Activated CD8-positive, alpha-beta T cell treated with anti-CD3 and anti-CD28 coated beads for 36 hours (primary cell): ENCODE measurements at regions not wholly inside any gene's neighbourhood (a gene's known extent, or its start where the extent isn't known, plus 50 kb on each side); places are given as distances from the start of the nearest gene placed in this dataset.

Experiments
- ATAC-seq: fragments of 200-7000 bp; cut with Tn5 transposase; one replicate; pipeline ENCODE4 v1.10.0; 2021; ENCODE audit warnings: mild to moderate bottlenecking, moderate library complexity
- CTCF ChIA-PET: fragments of 350-600 bp; sonication (Branson Sonifier 250); formaldehyde crosslinking; loops from one replicate; lab custom pipeline; 2021; ENCODE audit warnings: antibody characterized with exemption; lab: Charles Lee
- POLR2A ChIA-PET: fragments of 350-600 bp; sonication (Branson Sonifier 250); formaldehyde crosslinking; loops from one replicate; lab custom pipeline; 2021; ENCODE audit warnings: antibody characterized with exemption; lab: Charles Lee
- DNase-seq: peaks from one replicate; pipeline ENCODE4 v3.0.0-alpha.2; 2020
- H3K27ac Mint-ChIP-seq: one replicate; pipeline ENCODE4 v1.8.0; 2021; ENCODE audit warnings: mild to moderate bottlenecking, mixed read lengths
- H3K27me3 Mint-ChIP-seq: one replicate; pipeline ENCODE4 v1.8.0; 2021; ENCODE audit warnings: mixed read lengths
- H3K36me3 Mint-ChIP-seq: one replicate; pipeline ENCODE4 v1.8.0; 2021; ENCODE audit warnings: low read depth, mixed read lengths
- H3K4me1 Mint-ChIP-seq: one replicate; pipeline ENCODE4 v1.8.0; 2021; ENCODE audit warnings: low read depth, mixed read lengths
- H3K4me3 Mint-ChIP-seq: one replicate; pipeline ENCODE4 v1.8.0; 2021; ENCODE audit warnings: mild to moderate bottlenecking, moderate library complexity, mixed read lengths
- H3K9me3 Mint-ChIP-seq: one replicate; pipeline ENCODE4 v1.8.0; 2021; ENCODE audit warnings: mixed read lengths
- intact Hi-C: fragments of 100-400 bp; cut with micrococcal nuclease; formaldehyde crosslinking; loops from one replicate; pipeline ENCODE4 v1.10.0; 2022
- TF ChIP-seq, protein P1 (sequence below): fragments of 200-600 bp; IDR thresholded peaks from one replicate; pipeline ENCODE4 v1.8.0; 2022; ENCODE audit warnings: antibody characterized with exemption, mild to moderate bottlenecking

DNA sequence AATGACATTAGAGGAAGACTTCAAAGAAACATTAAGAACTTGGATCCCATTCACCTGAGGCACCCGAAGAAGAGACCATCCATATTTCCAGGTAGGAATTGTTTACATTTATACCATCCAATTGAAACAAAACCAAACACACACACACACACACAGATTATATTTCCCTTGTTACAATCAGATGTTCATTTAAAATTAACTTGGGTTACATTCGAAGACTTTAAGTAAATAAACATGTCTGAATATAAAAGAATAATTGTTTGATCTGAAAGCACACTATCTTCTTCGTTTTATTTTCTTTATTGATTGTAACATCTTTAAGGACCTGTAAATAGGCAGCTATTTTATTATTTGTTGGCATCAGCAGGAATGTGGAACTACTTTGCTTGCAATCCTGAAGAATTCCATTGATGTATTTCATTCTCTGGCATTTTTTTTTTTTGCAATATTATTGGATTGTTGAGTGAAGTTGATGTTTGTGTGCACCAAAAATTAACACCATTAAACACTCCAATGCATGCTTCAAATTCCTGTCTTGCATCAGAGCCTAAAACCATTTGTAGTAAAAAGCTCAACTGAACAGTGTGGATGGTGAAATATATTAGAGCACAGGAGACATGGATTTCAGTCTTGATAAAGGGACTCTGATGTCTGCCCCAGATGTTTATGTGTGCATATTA is 85.3 kb upstream of the FRY start:
- Mint-ChIP-seq H3K27ac (no peak overlapping the region), H3K4me3 (no peak overlapping the region), H3K27me3 (peaks cover 1% of the 10 kb centered on the region), H3K9me3 (no peaks in the 10 kb centered on the region), H3K36me3 (no peaks in the 10 kb centered on the region), H3K4me1 (no peaks in the 10 kb centered on the region)
- intact Hi-C loops = no loop called here
- TF ChIP-seq, protein P1, sequence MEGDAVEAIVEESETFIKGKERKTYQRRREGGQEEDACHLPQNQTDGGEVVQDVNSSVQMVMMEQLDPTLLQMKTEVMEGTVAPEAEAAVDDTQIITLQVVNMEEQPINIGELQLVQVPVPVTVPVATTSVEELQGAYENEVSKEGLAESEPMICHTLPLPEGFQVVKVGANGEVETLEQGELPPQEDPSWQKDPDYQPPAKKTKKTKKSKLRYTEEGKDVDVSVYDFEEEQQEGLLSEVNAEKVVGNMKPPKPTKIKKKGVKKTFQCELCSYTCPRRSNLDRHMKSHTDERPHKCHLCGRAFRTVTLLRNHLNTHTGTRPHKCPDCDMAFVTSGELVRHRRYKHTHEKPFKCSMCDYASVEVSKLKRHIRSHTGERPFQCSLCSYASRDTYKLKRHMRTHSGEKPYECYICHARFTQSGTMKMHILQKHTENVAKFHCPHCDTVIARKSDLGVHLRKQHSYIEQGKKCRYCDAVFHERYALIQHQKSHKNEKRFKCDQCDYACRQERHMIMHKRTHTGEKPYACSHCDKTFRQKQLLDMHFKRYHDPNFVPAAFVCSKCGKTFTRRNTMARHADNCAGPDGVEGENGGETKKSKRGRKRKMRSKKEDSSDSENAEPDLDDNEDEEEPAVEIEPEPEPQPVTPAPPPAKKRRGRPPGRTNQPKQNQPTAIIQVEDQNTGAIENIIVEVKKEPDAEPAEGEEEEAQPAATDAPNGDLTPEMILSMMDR = no peak
- no peak for ATAC-seq
- ChIA-PET POLR2A (interaction anchor here (0.6 kb wide), 2 partner anchors 8 to 1503 kb away, joined by 3 read pairs; no protein-coding TSS in a partner anchor), CTCF (interaction anchor here (0.6 kb wide), 1 partner anchor 36 kb away, joined by 4 read pairs; no protein-coding TSS in a partner anchor)
- no peak for DNase-seq

GRCh38 chr13:31947105-31947504 is 84.5 kb upstream of the FRY start:
- Mint-ChIP-seq H3K27me3 (no peaks in the 10 kb centered on the region), H3K4me3 (no peak overlapping the region), H3K36me3 (no peaks in the 10 kb centered on the region), H3K27ac (no peak overlapping the region), H3K4me1 (no peaks in the 10 kb centered on the region), H3K9me3 (no peaks in the 10 kb centered on the region)
- intact Hi-C loops = no loop called here
- no peak for ATAC-seq
- POLR2A ChIA-PET = interaction anchor here (0.6 kb wide), 2 partner anchors 9 to 112 kb away, joined by 3 read pairs; no protein-coding TSS in a partner anchor
- CTCF ChIA-PET = interaction anchor here (0.6 to 0.9 kb wide), 2 partner anchors 37 kb away, joined by 3 to 4 read pairs; no protein-coding TSS in a partner anchor
- no peak for DNase-seq
- TF ChIP-seq, protein P1 = no peak

DNA sequence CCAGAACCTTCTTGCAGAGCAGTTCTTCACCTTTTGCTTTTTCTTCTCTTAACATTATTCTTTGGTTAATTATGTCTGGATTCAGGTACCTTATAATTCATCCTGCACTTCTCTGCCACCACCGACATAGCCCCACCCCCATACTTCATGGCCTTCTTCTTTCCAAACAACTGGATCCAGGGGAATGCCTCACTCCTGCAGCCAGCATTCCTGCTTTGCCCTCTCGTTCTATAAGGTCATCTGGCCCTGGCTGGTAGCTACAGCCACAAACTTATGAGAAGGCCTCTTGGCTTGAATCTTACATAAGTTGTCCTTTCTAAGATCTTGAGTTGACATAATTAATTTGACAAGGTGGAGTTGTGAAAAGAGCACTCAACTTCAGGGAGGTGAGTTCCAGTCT is 84.1 kb upstream of the FRY start:
- ChIA-PET CTCF (interaction anchor here (0.9 kb wide), 1 partner anchor 38 kb away, joined by 3 read pairs; no protein-coding TSS in a partner anchor), POLR2A (interaction anchor here (0.6 kb wide), 1 partner anchor 113 kb away, joined by 3 read pairs; no protein-coding TSS in a partner anchor)
- Mint-ChIP-seq H3K4me1 (no peaks in the 10 kb centered on the region), H3K9me3 (no peaks in the 10 kb centered on the region), H3K27me3 (no peaks in the 10 kb centered on the region), H3K36me3 (no peaks in the 10 kb centered on the region), H3K4me3 (no peak overlapping the region), H3K27ac (no peak overlapping the region)
- intact Hi-C loops = no loop called here
- ATAC-seq (no peak), DNase-seq (no peak)
- TF ChIP-seq, protein P1 = no peak

DNA sequence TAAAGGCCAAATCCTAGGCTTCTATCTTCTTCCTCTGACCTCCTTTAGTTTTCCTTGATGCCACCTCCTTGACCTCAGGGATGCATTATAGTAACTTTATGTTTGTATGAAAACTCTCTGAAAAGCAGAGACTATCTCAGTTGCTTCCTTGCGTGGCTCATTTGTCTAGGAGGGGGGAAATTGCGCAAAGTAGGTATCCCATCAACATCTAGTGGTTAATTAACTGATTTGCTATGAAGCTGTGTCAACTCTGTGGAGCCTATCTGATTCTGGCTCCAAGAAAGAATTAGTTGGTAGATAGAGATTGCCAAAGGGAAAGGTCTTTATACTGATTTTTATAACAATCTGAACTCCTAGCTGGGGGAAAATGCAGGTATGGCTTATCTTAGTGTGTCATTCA is 82.1 kb upstream of the FRY start:
- Mint-ChIP-seq H3K27me3 (no peaks in the 10 kb centered on the region), H3K9me3 (no peaks in the 10 kb centered on the region), H3K4me3 (no peak overlapping the region), H3K4me1 (no peaks in the 10 kb centered on the region), H3K36me3 (no peaks in the 10 kb centered on the region), H3K27ac (no peak overlapping the region)
- TF ChIP-seq, protein P1 = no peak
- intact Hi-C loops = no loop called here
- POLR2A ChIA-PET = no interaction called here
- ATAC-seq = no peak
- CTCF ChIA-PET = no interaction called here
- DNase-seq = no peak

GRCh38 chr13:31950111-31950815 is 81.3 kb upstream of the FRY start:
- intact Hi-C loops = no loop called here

More at GRCh38 chr13:31950111-31950815, 81.3 kb upstream of the FRY start:
- CTCF ChIA-PET = no interaction called here
- Mint-ChIP-seq H3K4me3 (no peak overlapping the region), H3K36me3 (no peaks in the 10 kb centered on the region), H3K4me1 (no peaks in the 10 kb centered on the region), H3K27me3 (no peaks in the 10 kb centered on the region), H3K27ac (no peak overlapping the region), H3K9me3 (no peaks in the 10 kb centered on the region)
- TF ChIP-seq, protein P1 = no peak
- ATAC-seq (no peak), DNase-seq (no peak)
- POLR2A ChIA-PET = no interaction called here
